NB4 (cell line): ENCODE measurements at regions not wholly inside any gene's neighbourhood (a gene's known extent, or its start where the extent isn't known, plus 50 kb on each side); places are given as distances from the start of the nearest gene placed in this dataset.

Experiments used
- MYC ChIP-seq: IDR thresholded peaks from 2 replicates; pipeline ENCODE4 v1.6.1; 2011; ENCODE audit warnings: low read depth, low read length
- POLR2A ChIP-seq: IDR thresholded peaks from 2 replicates; pipeline ENCODE4 v1.6.1; 2011; ENCODE audit warnings: mild to moderate bottlenecking; ENCODE audit not compliant: insufficient read length; ENCODE audit errors: extremely low read depth
- TF ChIP-seq, protein P1 (sequence below): IDR thresholded peaks from one replicate; pipeline ENCODE4 v1.5.1; 2012; ENCODE audit warnings: low read depth, low read length

DNA sequence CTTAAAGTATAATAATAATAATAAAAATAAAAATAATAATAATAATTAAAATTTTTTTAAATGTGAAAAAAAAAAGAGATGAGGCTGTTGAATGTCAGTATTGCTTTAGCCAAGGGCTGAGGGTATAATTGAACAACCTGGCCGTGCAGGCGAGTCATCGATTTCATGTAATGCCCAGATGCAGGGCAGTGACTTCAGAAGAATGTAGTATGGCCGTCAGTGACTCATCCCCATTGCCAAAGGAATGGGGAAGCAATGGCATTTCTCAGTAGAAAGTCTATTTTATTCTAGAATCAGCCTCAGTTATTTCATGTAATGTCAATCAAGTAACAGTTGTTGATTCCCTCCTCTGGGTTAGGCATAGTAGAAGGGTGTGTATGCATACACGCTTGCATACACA lies 516.4 kb downstream of the GLRX3 start:
- TF ChIP-seq, protein P1, sequence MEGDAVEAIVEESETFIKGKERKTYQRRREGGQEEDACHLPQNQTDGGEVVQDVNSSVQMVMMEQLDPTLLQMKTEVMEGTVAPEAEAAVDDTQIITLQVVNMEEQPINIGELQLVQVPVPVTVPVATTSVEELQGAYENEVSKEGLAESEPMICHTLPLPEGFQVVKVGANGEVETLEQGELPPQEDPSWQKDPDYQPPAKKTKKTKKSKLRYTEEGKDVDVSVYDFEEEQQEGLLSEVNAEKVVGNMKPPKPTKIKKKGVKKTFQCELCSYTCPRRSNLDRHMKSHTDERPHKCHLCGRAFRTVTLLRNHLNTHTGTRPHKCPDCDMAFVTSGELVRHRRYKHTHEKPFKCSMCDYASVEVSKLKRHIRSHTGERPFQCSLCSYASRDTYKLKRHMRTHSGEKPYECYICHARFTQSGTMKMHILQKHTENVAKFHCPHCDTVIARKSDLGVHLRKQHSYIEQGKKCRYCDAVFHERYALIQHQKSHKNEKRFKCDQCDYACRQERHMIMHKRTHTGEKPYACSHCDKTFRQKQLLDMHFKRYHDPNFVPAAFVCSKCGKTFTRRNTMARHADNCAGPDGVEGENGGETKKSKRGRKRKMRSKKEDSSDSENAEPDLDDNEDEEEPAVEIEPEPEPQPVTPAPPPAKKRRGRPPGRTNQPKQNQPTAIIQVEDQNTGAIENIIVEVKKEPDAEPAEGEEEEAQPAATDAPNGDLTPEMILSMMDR, result no peak
- no peak for TF ChIP-seq POLR2A
- TF ChIP-seq MYC, result no peak
